MM.1S (cell line): ENCODE measurements at regions not wholly inside any gene's neighbourhood (a gene's known extent, or its start where the extent isn't known, plus 50 kb on each side); places are given as distances from the start of the nearest gene placed in this dataset.

Experiments used
- DNase-seq: peaks from one replicate; pipeline ENCODE4 v3.0.0-alpha.2; 2015
- H2AFZ ChIP-seq: fragments of 300-600 bp; sonication (generic); 2 replicates; pipeline ENCODE4 v1.6.0; 2016; ENCODE audit warnings: antibody characterized with exemption, low read length
- H3F3A ChIP-seq: fragments of 300-600 bp; sonication (generic); 2 replicates; pipeline ENCODE4 v1.6.1; 2016; ENCODE audit warnings: mild to moderate bottlenecking, antibody characterized with exemption, low read length, moderate library complexity, mixed read lengths; ENCODE audit not compliant: insufficient read depth
- H3K27ac ChIP-seq: fragments of 300-600 bp; sonication (generic); 2 replicates; pipeline ENCODE4 v1.5.1; 2016; ENCODE audit warnings: mild to moderate bottlenecking, low read length
- H3K27me3 ChIP-seq: fragments of 300-600 bp; sonication (generic); replicated peaks from 2 replicates; pipeline ENCODE4 v1.6.0; 2016; ENCODE audit warnings: low read length; ENCODE audit not compliant: insufficient read depth
- H3K36me3 ChIP-seq: fragments of 300-600 bp; sonication (generic); replicated peaks from 2 replicates; pipeline ENCODE4 v1.6.1; 2016; ENCODE audit warnings: mild to moderate bottlenecking, low read length, mixed read lengths; ENCODE audit not compliant: insufficient read depth
- H3K4me1 ChIP-seq: fragments of 300-600 bp; sonication (generic); 2 replicates; pipeline ENCODE4 v1.6.1; 2016; ENCODE audit warnings: low read length, mixed read lengths
- H3K4me2 ChIP-seq: fragments of 300-600 bp; sonication (generic); 2 replicates; pipeline ENCODE4 v1.6.0; 2016; ENCODE audit warnings: low read depth, low read length
- H3K4me3 ChIP-seq: fragments of 300-600 bp; sonication (generic); 2 replicates; pipeline ENCODE4 v1.5.1; 2016; ENCODE audit warnings: low read length, mixed read lengths
- H3K79me2 ChIP-seq: fragments of 300-600 bp; sonication (generic); 2 replicates; pipeline ENCODE4 v1.6.1; 2016; ENCODE audit warnings: mixed run types, low read length, mixed read lengths
- H3K9ac ChIP-seq: fragments of 300-600 bp; sonication (generic); 2 replicates; pipeline ENCODE4 v1.6.1; 2016; ENCODE audit warnings: low read length, mixed read lengths
- H3K9me2 ChIP-seq: fragments of 300-600 bp; sonication (generic); replicated peaks from 2 replicates; pipeline ENCODE4 v1.6.1; 2016; ENCODE audit warnings: mild to moderate bottlenecking, low read length, mixed read lengths; ENCODE audit not compliant: insufficient read depth
- H3K9me3 ChIP-seq: fragments of 300-600 bp; sonication (generic); replicated peaks from 2 replicates; pipeline ENCODE4 v1.6.1; 2016; ENCODE audit warnings: mild to moderate bottlenecking, low read length, mixed read lengths; ENCODE audit not compliant: insufficient read depth
- H4K20me1 ChIP-seq: fragments of 300-600 bp; sonication (generic); 2 replicates; pipeline ENCODE4 v1.6.1; 2016; ENCODE audit warnings: mild to moderate bottlenecking, low read length, moderate library complexity, mixed read lengths; ENCODE audit not compliant: insufficient read depth
- EZH2 ChIP-seq: fragments of 300-600 bp; sonication (generic); optimal IDR thresholded peaks from 2 replicates; pipeline ENCODE3; 2017; ENCODE audit warnings: low read depth, mild to moderate bottlenecking, antibody characterized with exemption, low read length, mixed read lengths
- EZH2phosphoT487 ChIP-seq: fragments of 300-600 bp; sonication (generic); IDR thresholded peaks from 2 replicates; pipeline ENCODE4 v1.6.1; 2018; ENCODE audit warnings: antibody characterized with exemption, low read length
- TF ChIP-seq, protein P1 (sequence below): fragments of 300-600 bp; sonication (generic); IDR thresholded peaks from 2 replicates; pipeline ENCODE4 v1.5.1; 2016; ENCODE audit warnings: antibody characterized with exemption, low read length, mixed read lengths

DNA sequence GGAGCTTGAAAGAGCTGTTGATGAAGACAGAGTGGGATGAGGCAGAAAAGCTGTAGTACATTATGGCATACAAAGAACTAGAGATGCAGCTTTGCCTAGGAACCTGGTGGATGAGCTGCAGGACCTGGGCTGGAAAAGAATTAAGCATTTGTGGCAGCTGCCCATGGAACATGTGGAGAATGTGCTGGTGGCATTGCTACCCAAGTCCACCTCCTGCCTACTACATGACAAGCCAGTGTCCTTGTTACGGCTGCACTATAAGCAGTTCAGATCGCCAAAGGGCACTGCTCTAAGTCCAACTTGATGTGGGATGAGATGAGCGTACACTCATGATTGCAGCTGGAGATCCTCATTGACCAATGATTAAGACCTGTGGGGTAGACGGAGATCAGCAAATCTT lies 81.1 kb upstream of the ADPGK start:
- TF ChIP-seq, protein P1, sequence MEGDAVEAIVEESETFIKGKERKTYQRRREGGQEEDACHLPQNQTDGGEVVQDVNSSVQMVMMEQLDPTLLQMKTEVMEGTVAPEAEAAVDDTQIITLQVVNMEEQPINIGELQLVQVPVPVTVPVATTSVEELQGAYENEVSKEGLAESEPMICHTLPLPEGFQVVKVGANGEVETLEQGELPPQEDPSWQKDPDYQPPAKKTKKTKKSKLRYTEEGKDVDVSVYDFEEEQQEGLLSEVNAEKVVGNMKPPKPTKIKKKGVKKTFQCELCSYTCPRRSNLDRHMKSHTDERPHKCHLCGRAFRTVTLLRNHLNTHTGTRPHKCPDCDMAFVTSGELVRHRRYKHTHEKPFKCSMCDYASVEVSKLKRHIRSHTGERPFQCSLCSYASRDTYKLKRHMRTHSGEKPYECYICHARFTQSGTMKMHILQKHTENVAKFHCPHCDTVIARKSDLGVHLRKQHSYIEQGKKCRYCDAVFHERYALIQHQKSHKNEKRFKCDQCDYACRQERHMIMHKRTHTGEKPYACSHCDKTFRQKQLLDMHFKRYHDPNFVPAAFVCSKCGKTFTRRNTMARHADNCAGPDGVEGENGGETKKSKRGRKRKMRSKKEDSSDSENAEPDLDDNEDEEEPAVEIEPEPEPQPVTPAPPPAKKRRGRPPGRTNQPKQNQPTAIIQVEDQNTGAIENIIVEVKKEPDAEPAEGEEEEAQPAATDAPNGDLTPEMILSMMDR: no peak
- TF ChIP-seq EZH2: no peak
- no peak for TF ChIP-seq EZH2phosphoT487
- H3K27ac ChIP-seq: no peak overlapping the region
- H3K36me3 ChIP-seq: no peaks in the 10 kb centered on the region
- DNase-seq: no peak
- H3K4me2 ChIP-seq: no peak overlapping the region
- no peak overlapping the region for H3K9ac ChIP-seq
- H2AFZ ChIP-seq: no peak overlapping the region
- H3K27me3 ChIP-seq: no peaks in the 10 kb centered on the region
- no peaks in the 10 kb centered on the region for H3F3A ChIP-seq
- H3K9me2 ChIP-seq: no peaks in the 10 kb centered on the region
- H3K4me3 ChIP-seq: no peak overlapping the region
- no peaks in the 10 kb centered on the region for H3K4me1 ChIP-seq
- no peaks in the 10 kb centered on the region for H3K79me2 ChIP-seq
- H4K20me1 ChIP-seq: no peaks in the 10 kb centered on the region
- H3K9me3 ChIP-seq: no peaks in the 10 kb centered on the region

DNA sequence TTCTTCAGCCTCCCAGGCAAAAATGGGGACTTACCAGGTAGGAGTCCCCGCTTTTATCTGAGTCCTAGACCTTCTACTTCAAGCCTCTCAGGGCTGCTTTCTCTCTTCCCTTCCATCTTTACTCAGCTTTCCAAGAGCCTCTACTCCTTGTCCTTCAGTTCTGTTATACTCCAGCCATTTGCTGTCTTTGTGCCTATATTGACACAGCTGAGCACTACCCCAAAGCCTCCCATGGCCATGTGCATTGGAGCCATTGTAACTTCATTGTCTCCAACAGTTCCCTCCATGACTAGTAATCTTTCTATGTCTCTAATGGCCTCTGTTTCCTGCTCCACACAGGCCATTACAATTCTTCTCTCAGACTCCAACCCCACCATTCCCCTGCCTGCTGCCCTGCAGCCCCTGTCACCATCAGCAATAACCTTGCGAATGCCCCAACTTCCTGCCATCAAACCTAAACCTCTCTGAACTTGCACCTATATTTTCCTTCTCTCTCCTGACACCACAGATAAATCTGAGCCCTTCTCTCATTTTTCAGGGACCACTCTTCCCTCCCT lies 77.9 kb upstream of the ADPGK start:
- Histone ChIP-seq H2AFZ (no peak overlapping the region), H3K27me3 (no peaks in the 10 kb centered on the region), H3K9me3 (no peaks in the 10 kb centered on the region), H3K4me3 (no peak overlapping the region), H3F3A (no peaks in the 10 kb centered on the region), H3K9me2 (no peaks in the 10 kb centered on the region), H3K9ac (no peak overlapping the region), H4K20me1 (no peaks in the 10 kb centered on the region), H3K4me2 (no peak overlapping the region), H3K36me3 (no peaks in the 10 kb centered on the region), H3K27ac (no peak overlapping the region), H3K79me2 (no peaks in the 10 kb centered on the region), H3K4me1 (no peaks in the 10 kb centered on the region)
- TF ChIP-seq, protein P1: no peak
- TF ChIP-seq EZH2phosphoT487: no peak
- no peak for DNase-seq

DNA sequence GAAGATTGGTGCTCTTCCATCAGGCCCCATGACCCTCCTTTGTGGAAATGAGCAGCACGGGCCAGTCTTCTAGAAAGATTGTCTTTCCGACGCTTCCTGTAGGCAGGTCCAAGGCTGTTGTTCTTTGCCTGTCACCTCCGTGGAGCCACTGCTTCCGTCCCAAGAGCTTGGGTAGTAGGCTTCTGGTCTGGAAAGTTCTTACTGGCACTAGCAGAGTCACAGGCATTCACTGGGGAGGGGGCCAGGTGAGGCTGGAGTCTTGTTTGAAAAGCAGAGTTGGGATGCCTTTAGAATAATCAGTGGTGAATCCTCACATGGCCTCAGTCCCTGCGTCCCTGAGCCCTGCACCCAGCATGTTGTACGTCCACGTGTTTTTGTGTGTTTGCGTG lies 76.2 kb upstream of the ADPGK start:
- H3K9ac ChIP-seq: no peak overlapping the region
- TF ChIP-seq, protein P1: no peak
- TF ChIP-seq EZH2 (no peak), EZH2phosphoT487 (no peak)

More for the DNA sequence above, 76.2 kb upstream of the ADPGK start:
- no peak overlapping the region for H2AFZ ChIP-seq
- no peak overlapping the region for H3K27ac ChIP-seq
- H3K79me2 ChIP-seq: no peaks in the 10 kb centered on the region
- H4K20me1 ChIP-seq: no peaks in the 10 kb centered on the region
- H3F3A ChIP-seq: no peaks in the 10 kb centered on the region
- H3K36me3 ChIP-seq: no peaks in the 10 kb centered on the region
- no peak overlapping the region for H3K4me2 ChIP-seq
- no peaks in the 10 kb centered on the region for H3K27me3 ChIP-seq
- H3K4me3 ChIP-seq: no peak overlapping the region
- no peaks in the 10 kb centered on the region for H3K9me2 ChIP-seq
- DNase-seq: no peak
- H3K4me1 ChIP-seq: no peaks in the 10 kb centered on the region
- no peaks in the 10 kb centered on the region for H3K9me3 ChIP-seq
